Suprapubic skin (tissue), 4 donors: ENCODE measurements at regions not wholly inside any gene's neighbourhood (a gene's known extent, or its start where the extent isn't known, plus 50 kb on each side); places are given as distances from the start of the nearest gene placed in this dataset.

Source experiments
- DNase-seq, 2 donors: peaks; one replicate each; pipeline ENCODE4 v3.0.0-alpha.2; 2019; ENCODE audit warnings: low spot score in 2 of 2
- H3K27ac ChIP-seq: fragments of 200-600 bp; sonication (generic); one replicate; pipeline ENCODE4 v1.5.1; 2019
- H3K27me3 ChIP-seq: fragments of 200-600 bp; sonication (generic); one replicate; pipeline ENCODE4 v1.5.1; 2019
- H3K36me3 ChIP-seq: fragments of 200-600 bp; sonication (generic); one replicate; pipeline ENCODE4 v1.5.1; 2019
- H3K4me1 ChIP-seq: fragments of 200-600 bp; sonication (generic); one replicate; pipeline ENCODE4 v1.5.1; 2019
- H3K4me3 ChIP-seq: fragments of 200-600 bp; sonication (generic); one replicate; pipeline ENCODE4 v1.5.1; 2019; ENCODE audit warnings: mild to moderate bottlenecking
- H3K9me3 ChIP-seq: fragments of 200-600 bp; sonication (generic); one replicate; pipeline ENCODE4 v1.5.1; 2019
- CTCF ChIP-seq, 2 donors: fragments of 200-600 bp in 1 of 2; fragments of 450-650 bp in 1 of 2; sonication (generic) in 1 of 2; IDR thresholded peaks; one replicate each; pipeline ENCODE4 v1.5.1; 2016 to 2019; ENCODE audit warnings: antibody characterized with exemption in 2 of 2, mild to moderate bottlenecking in 1 of 2, moderate library complexity in 1 of 2
- EP300 ChIP-seq: sonication (generic); formaldehyde crosslinking; IDR thresholded peaks from one replicate; pipeline ENCODE4 v1.6.1; 2017; ENCODE audit warnings: antibody characterized with exemption
- POLR2A ChIP-seq, 2 donors: fragments of 450-650 bp; IDR thresholded peaks; one replicate each; pipeline ENCODE4 v1.6.1; 2017; ENCODE audit warnings: antibody characterized with exemption in 2 of 2, mild to moderate bottlenecking in 2 of 2, moderate library complexity in 2 of 2
- POLR2AphosphoS5 ChIP-seq, 3 donors: sonication (generic); formaldehyde crosslinking; IDR thresholded peaks; one replicate each; pipeline ENCODE4 v1.6.1; 2017; ENCODE audit warnings: antibody characterized with exemption in 3 of 3
- WGBS: methylation state at CpG from one replicate; pipeline ENCODE4 v1.1.5; 2018; 5-methylcytosine and 5-hydroxymethylcytosine counted together

DNA sequence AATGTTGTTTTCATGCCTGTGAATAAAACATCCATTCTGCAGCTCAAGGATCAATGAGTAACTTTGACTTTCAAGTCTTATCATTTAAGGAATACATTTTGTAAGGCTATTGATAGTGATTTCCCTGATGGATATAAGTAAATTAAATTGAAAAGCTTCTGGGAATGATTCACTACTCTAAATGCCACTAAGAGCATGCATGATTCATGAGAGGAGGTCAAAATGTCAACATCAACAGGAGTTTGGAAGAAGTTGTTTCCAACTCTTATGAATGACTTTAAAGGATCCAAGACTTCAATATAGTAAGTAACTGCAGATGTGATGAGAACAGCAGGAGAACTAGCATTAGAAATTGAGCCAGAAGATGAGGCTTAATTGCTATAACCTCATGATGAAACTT lies 1487.3 kb downstream of the PCDH7 start:
- Histone ChIP-seq H3K9me3 (peaks cover 3% of the 10 kb centered on the region), H3K27ac (no peak overlapping the region), H3K36me3 (no peaks in the 10 kb centered on the region), H3K27me3 (no peaks in the 10 kb centered on the region), H3K4me1 (no peaks in the 10 kb centered on the region), H3K4me3 (no peak overlapping the region)
- no peak for DNase-seq
- no peak for TF ChIP-seq EP300
- no peak for TF ChIP-seq POLR2AphosphoS5 (IDR thresholded peaks at IDR 0.05)
- TF ChIP-seq CTCF (IDR thresholded peaks at IDR 0.05) = no peak
- TF ChIP-seq POLR2A (IDR thresholded peaks at IDR 0.05) = no peak

DNA sequence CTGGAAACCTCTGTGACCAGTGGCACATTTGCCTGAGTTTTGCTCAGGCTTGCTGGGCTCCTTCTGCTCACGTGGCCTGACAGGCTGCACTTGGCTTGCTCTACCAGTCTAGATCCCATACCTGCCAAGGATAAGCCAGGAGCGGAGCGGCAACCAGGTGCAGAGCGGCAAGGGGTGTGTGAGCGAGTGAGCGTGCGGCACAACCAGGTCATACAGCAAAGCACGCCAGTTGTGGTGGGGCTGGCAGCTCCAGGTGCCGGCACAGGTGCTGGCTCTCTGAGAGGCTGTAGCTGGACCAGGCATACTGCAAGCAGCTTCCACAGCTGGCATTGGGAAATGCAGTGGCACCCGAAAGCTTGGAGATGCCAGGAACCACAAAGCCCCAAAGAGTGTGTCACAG lies 1495.1 kb downstream of the PCDH7 start:
- 71% methylated on average over 8 of the region's 10 CpGs for whole genome bisulfite sequencing
- no peaks in the 10 kb centered on the region for H3K4me1 ChIP-seq

GRCh38 chr4:32216502-32216901 lies 1496.3 kb downstream of the PCDH7 start:
- WGBS = 89% methylated on average over 8 of the region's 9 CpGs
- Histone ChIP-seq H3K4me3 (no peak overlapping the region), H3K27ac (no peak overlapping the region), H3K27me3 (no peaks in the 10 kb centered on the region), H3K9me3 (no peaks in the 10 kb centered on the region), H3K4me1 (no peaks in the 10 kb centered on the region), H3K36me3 (no peaks in the 10 kb centered on the region)
- DNase-seq = no peak
- TF ChIP-seq CTCF (IDR thresholded peaks at IDR 0.05) = no peak

More for the DNA sequence above, 1495.1 kb downstream of the PCDH7 start:
- no peak for DNase-seq
- Histone ChIP-seq H3K27me3 (no peaks in the 10 kb centered on the region), H3K9me3 (no peaks in the 10 kb centered on the region), H3K4me3 (no peak overlapping the region), H3K36me3 (no peaks in the 10 kb centered on the region), H3K27ac (no peak overlapping the region)
- TF ChIP-seq POLR2A (IDR thresholded peaks at IDR 0.05) (no peak), EP300 (no peak), POLR2AphosphoS5 (IDR thresholded peaks at IDR 0.05) (no peak), CTCF (IDR thresholded peaks at IDR 0.05) (no peak)

DNA sequence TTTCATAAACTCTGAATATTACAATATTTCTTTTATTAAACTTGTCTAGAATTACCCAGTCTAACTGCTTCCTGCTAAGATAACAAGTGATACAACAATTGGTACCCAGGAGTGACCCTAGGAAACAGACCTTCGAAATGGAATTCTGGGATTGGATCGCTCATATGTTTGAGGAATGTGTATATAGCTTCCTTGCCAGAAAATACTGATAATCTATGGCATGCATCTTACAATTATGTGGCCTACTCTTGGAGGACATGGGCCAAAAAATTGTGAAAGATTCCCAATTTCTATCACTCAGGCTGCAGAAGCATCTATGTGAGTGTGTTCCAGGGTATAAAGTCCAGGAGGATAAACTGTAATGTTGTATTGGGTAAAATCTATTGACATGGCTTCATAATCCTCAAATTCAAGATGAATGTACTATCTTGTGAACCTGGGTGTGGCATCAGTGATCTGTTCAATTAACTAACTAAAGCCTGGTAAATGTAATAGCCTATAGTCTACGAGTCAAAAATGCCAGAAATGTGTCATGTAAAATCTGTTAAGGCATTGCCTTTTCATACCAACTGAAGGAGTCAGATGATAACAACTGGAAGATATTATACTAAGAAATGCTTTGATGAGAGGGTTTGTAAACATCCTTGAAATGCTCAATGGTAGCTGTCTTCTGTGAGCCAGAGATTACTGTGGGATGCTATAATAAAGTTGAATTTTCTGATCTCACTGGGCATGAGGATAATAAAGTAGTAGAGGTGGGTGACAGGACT lies 1499.3 kb downstream of the PCDH7 start:
- no peak for TF ChIP-seq POLR2AphosphoS5 (IDR thresholded peaks at IDR 0.05)
- no peak for TF ChIP-seq POLR2A (IDR thresholded peaks at IDR 0.05)
- TF ChIP-seq EP300 = no peak
- no peak for TF ChIP-seq CTCF (IDR thresholded peaks at IDR 0.05)
- Histone ChIP-seq H3K9me3 (peaks cover 6% of the 10 kb centered on the region), H3K4me1 (no peaks in the 10 kb centered on the region), H3K27ac (no peak overlapping the region), H3K27me3 (no peaks in the 10 kb centered on the region), H3K36me3 (no peaks in the 10 kb centered on the region), H3K4me3 (no peak overlapping the region)
- DNase-seq = no peak
- WGBS = 56% methylated on average over 3 of the region's 3 CpGs

- H3K36me3 ChIP-seq = no peaks in the 10 kb centered on the region
- H3K9me3 ChIP-seq = peaks cover 11% of the 10 kb centered on the region
- DNase-seq = no peak
- H3K4me3 ChIP-seq = no peak overlapping the region
- H3K4me1 ChIP-seq = no peaks in the 10 kb centered on the region
- H3K27me3 ChIP-seq = no peaks in the 10 kb centered on the region
- TF ChIP-seq EP300 = no peak
- no peak for TF ChIP-seq POLR2A (IDR thresholded peaks at IDR 0.05)
- no peak overlapping the region for H3K27ac ChIP-seq
These were observed 1506.0 kb downstream of the PCDH7 start for GRCh38 chr4:32226204-32226603.

- Histone ChIP-seq H3K4me1 (no peaks in the 10 kb centered on the region), H3K27me3 (no peaks in the 10 kb centered on the region), H3K4me3 (no peak overlapping the region), H3K36me3 (no peaks in the 10 kb centered on the region), H3K9me3 (peaks cover 11% of the 10 kb centered on the region), H3K27ac (no peak overlapping the region)
- no peak for DNase-seq
- TF ChIP-seq CTCF (IDR thresholded peaks at IDR 0.05) = no peak
- TF ChIP-seq POLR2A (IDR thresholded peaks at IDR 0.05) = no peak
- no peak for TF ChIP-seq POLR2AphosphoS5 (IDR thresholded peaks at IDR 0.05)
- no peak for TF ChIP-seq EP300
- WGBS = 75% methylated on average over 2 of the region's 2 CpGs
These were observed 1506.6 kb downstream of the PCDH7 start for GRCh38 chr4:32226733-32227132.
